Fibroblast of mammary gland (primary cell): ENCODE measurements at regions not wholly inside any gene's neighbourhood (a gene's known extent, or its start where the extent isn't known, plus 50 kb on each side); places are given as distances from the start of the nearest gene placed in this dataset.

Source experiments
- DNase-seq: peaks from one replicate; pipeline ENCODE4 v3.0.0-alpha.2; 2010; ENCODE audit warnings: low read depth
- H3K4me3 ChIP-seq: 2 replicates; pipeline ENCODE4 v1.5.1; 2011; ENCODE audit warnings: low read depth, mild to moderate bottlenecking, low read length, moderate library complexity; ENCODE audit not compliant: control insufficient read depth
- TF ChIP-seq, protein P1 (sequence below): conservative IDR thresholded peaks from 2 replicates; pipeline ENCODE4 v1.5.1; 2011; ENCODE audit warnings: low read depth, low read length, inconsistent platforms; ENCODE audit not compliant: control insufficient read depth, insufficient read depth

GRCh38 chr18:3380384-3380961, 69.5 kb upstream of the TGIF1 start:
- DNase-seq = peak; percentile 82
- TF ChIP-seq, protein P1, sequence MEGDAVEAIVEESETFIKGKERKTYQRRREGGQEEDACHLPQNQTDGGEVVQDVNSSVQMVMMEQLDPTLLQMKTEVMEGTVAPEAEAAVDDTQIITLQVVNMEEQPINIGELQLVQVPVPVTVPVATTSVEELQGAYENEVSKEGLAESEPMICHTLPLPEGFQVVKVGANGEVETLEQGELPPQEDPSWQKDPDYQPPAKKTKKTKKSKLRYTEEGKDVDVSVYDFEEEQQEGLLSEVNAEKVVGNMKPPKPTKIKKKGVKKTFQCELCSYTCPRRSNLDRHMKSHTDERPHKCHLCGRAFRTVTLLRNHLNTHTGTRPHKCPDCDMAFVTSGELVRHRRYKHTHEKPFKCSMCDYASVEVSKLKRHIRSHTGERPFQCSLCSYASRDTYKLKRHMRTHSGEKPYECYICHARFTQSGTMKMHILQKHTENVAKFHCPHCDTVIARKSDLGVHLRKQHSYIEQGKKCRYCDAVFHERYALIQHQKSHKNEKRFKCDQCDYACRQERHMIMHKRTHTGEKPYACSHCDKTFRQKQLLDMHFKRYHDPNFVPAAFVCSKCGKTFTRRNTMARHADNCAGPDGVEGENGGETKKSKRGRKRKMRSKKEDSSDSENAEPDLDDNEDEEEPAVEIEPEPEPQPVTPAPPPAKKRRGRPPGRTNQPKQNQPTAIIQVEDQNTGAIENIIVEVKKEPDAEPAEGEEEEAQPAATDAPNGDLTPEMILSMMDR = peak; percentile 37

GRCh38 chr18:3383381-3383915, 66.5 kb upstream of the TGIF1 start:
- no peak for DNase-seq
- H3K4me3 ChIP-seq = no peak overlapping the region

More at GRCh38 chr18:3380384-3380961, 69.5 kb upstream of the TGIF1 start:
- H3K4me3 ChIP-seq = no peak overlapping the region

GRCh38 chr18:3384664-3385563, 65.1 kb upstream of the TGIF1 start:
- DNase-seq = no peak
- H3K4me3 ChIP-seq = no peak overlapping the region
- TF ChIP-seq, protein P1 = no peak

More at GRCh38 chr18:3383381-3383915, 66.5 kb upstream of the TGIF1 start:
- TF ChIP-seq, protein P1 = no peak

- H3K4me3 ChIP-seq = no peak overlapping the region
- TF ChIP-seq, protein P1 = no peak
- no peak for DNase-seq
Observed at GRCh38 chr18:3388323-3388722, 61.6 kb upstream of the TGIF1 start.

- no peak overlapping the region for H3K4me3 ChIP-seq
- DNase-seq = no peak
- TF ChIP-seq, protein P1 = no peak
Observed at GRCh38 chr18:3388980-3389379, 61.0 kb upstream of the TGIF1 start.

GRCh38 chr18:3389977-3390376, 60.0 kb upstream of the TGIF1 start:
- no peak for DNase-seq
- TF ChIP-seq, protein P1 = no peak
- no peak overlapping the region for H3K4me3 ChIP-seq
